Activated naive CD4-positive, alpha-beta T cell treated with anti-CD3 and anti-CD28 coated beads, Interleukin-2, amount 10 ng/mL, durations not matched to agents 7 days and 5 days (primary cell): ENCODE measurements at regions not wholly inside any gene's neighbourhood (a gene's known extent, or its start where the extent isn't known, plus 50 kb on each side); places are given as distances from the start of the nearest gene placed in this dataset.

Experiments used
- CTCF ChIA-PET: fragments of 350-600 bp; sonication (Branson Sonifier 250); formaldehyde crosslinking; loops from one replicate; lab custom pipeline; 2021; ENCODE audit warnings: antibody characterized with exemption; lab: Charles Lee
- DNase-seq: peaks from one replicate; pipeline ENCODE4 v3.0.0-alpha.2; 2020
- H3K27ac Mint-ChIP-seq: one replicate; pipeline ENCODE4 v1.8.0; 2021; ENCODE audit warnings: mild to moderate bottlenecking, moderate library complexity, mixed read lengths
- H3K27me3 Mint-ChIP-seq: one replicate; pipeline ENCODE4 v1.8.0; 2021; ENCODE audit warnings: mild to moderate bottlenecking, mixed read lengths
- H3K36me3 Mint-ChIP-seq: one replicate; pipeline ENCODE4 v1.8.0; 2021; ENCODE audit warnings: mixed read lengths
- H3K4me1 Mint-ChIP-seq: one replicate; pipeline ENCODE4 v1.8.0; 2021; ENCODE audit warnings: mixed read lengths
- H3K4me3 Mint-ChIP-seq: one replicate; pipeline ENCODE4 v1.8.0; 2021; ENCODE audit warnings: mild to moderate bottlenecking, moderate library complexity, mixed read lengths
- H3K9me3 Mint-ChIP-seq: one replicate; pipeline ENCODE4 v1.8.0; 2021; ENCODE audit warnings: mixed read lengths

DNA sequence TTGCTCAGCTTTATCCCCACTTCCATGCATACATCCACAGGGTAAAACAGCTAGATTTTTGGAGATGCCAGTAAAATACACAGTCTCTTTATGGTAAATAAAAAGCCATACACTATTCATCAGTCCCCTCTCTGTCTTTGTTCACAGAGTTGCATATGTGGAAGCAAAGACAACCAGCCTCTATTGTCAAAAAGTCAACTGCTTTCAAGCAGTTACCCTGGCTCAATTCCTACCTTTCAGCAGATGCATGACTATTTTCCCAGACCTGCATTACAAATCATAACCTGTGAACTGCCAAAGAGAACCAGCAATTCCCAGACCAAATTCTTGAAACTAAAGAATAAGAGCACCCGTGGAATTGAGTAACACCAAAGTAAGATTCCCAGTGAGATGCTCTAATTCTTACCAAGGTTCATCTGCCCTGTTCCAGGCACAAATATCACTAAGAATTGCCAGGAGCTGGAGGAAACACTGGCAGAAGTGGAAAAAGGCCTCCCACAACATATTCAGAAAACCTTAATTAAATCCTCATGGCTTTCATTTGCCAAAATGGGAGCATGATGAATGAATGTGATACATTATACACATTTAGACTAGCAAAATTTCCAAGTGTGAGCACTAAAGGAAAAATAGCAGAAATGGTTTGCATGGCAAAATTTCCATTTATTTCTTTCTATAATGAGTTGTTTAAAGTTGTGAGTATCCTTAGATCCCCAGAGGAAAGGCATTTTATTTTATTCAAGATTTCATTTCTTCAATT, 391.2 kb upstream of the ADGRL3 start:
- Mint-ChIP-seq H3K36me3 (no peaks in the 10 kb centered on the region), H3K9me3 (peaks cover 9% of the 10 kb centered on the region), H3K4me3 (no peak overlapping the region), H3K4me1 (no peaks in the 10 kb centered on the region), H3K27ac (no peak overlapping the region), H3K27me3 (no peaks in the 10 kb centered on the region)
- CTCF ChIA-PET = no interaction called here
- DNase-seq = no peak

DNA sequence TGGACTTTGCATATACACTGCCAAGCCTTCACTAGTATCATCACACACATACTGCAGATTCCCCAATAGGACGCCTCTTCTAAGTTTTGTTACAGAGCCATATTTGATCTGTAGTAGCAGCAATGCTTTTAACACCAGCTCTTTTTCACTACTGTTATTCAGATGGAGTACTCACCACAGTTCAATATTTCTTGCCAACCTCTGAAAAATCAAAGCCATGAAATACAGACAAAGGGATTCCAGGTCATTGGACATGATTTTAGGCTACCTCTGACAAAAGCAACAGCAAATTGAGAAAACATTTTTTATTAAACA, 390.7 kb upstream of the ADGRL3 start:
- H3K27ac Mint-ChIP-seq = no peak overlapping the region
- no peaks in the 10 kb centered on the region for H3K4me1 Mint-ChIP-seq
- DNase-seq = no peak
- H3K27me3 Mint-ChIP-seq = no peaks in the 10 kb centered on the region
- CTCF ChIA-PET = no interaction called here
- peaks cover 9% of the 10 kb centered on the region for H3K9me3 Mint-ChIP-seq
- H3K36me3 Mint-ChIP-seq = no peaks in the 10 kb centered on the region
- H3K4me3 Mint-ChIP-seq = no peak overlapping the region

DNA sequence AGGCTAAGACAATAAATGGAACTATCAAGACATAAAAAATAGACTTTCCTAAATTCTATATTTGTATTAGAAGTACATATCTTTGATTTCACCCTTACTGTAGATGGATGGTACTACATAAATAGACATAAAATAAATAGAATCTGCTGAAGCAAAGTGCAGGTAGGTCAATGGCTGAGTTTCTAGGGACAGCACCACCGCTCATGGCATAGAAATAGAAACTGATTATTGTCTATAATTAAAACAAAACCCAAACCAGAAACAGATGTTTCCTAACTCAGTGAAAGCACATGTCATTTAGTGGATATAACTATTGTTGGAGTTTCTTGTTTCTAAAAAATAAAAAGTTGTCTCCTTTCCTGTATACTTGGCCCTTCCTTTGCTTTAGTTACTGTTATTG, 387.3 kb upstream of the ADGRL3 start:
- Mint-ChIP-seq H3K27me3 (no peaks in the 10 kb centered on the region), H3K4me3 (no peak overlapping the region), H3K9me3 (peaks cover 9% of the 10 kb centered on the region), H3K36me3 (no peaks in the 10 kb centered on the region), H3K4me1 (no peaks in the 10 kb centered on the region), H3K27ac (no peak overlapping the region)
- DNase-seq = no peak
- CTCF ChIA-PET = no interaction called here

DNA sequence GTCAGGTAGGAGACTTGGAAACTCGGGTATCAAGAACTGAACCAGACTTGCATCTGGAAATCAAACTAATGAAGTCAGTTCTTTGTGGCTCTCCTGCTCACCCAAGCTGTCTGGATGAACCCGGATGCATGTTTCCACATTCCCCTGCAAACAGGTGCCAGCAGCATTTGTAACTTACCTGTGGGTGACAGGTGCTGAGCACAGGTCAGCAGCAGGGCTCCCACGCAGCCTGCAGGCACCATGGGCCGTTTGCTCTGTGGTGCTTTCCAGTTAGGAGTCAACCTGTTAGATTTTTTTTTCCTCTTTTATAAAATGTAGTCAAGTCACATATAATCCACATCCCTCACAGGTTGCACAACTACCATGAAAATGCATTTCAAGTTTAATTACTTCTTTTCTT, 385.6 kb upstream of the ADGRL3 start:
- Mint-ChIP-seq H3K27me3 (no peaks in the 10 kb centered on the region), H3K36me3 (no peaks in the 10 kb centered on the region), H3K4me1 (no peaks in the 10 kb centered on the region), H3K27ac (no peak overlapping the region), H3K9me3 (peaks cover 7% of the 10 kb centered on the region), H3K4me3 (no peak overlapping the region)
- DNase-seq = no peak
- CTCF ChIA-PET = no interaction called here

DNA sequence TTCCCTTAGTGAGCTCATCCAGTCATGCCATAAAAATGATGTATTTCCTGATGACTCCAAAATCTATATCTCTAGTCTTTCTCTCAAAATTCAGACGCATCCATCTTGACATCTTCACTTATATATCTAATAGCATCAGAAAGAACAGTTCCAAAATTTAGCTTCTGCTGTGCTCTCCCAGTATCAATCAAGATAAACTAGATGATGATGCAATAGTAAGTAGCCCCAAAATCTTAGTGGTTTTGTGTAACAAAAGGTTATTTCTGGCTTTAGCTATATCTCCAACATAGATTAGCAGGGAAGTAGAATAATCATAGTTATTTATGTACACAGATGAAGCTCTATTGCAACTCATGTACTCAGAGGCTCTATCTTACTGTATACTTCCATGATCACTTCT, 382.5 kb upstream of the ADGRL3 start:
- Mint-ChIP-seq H3K27ac (no peak overlapping the region), H3K27me3 (no peaks in the 10 kb centered on the region), H3K4me1 (no peaks in the 10 kb centered on the region), H3K4me3 (no peak overlapping the region), H3K9me3 (peaks cover 3% of the 10 kb centered on the region), H3K36me3 (no peaks in the 10 kb centered on the region)
- no peak for DNase-seq
- CTCF ChIA-PET = no interaction called here

DNA sequence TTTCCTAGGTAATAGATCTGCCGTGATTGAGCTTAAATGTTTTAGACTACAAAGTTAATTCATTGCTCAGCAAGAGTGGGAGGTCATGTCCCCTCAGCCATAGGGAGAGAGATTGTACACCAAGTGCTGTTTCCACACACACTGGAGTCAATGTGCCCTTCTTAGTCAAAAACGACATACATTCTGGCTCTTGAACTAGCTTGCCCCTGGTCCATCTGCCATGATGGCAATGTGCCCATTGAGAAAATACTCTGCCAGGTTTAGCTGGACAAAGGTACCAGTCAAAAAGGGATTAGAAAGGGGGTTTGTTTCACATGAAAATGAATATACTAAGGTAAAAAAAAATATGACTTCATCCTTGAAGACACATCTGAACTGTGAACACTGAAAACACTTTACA, 377.1 kb upstream of the ADGRL3 start:
- Mint-ChIP-seq H3K27ac (no peak overlapping the region), H3K4me3 (no peak overlapping the region), H3K9me3 (no peaks in the 10 kb centered on the region), H3K27me3 (no peaks in the 10 kb centered on the region), H3K36me3 (no peaks in the 10 kb centered on the region), H3K4me1 (no peaks in the 10 kb centered on the region)
- DNase-seq = no peak
- CTCF ChIA-PET = no interaction called here

DNA sequence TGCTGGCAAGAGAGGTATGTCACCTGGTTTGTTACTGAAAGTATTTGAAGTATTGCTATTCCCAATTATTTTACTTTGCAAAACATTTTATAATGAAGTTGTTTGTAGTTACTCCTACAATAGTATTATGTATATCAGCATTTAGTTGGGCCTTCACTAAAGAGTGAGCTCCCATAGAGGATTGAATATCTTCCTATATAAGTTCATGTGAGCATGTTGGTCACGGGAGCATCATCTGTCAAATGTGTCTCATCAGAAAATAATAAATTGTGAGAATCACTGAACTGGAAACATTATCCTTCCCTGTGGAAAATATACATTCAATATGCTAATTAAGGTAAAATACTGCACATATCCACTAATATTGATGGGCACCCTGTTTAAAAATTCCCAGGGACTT, 360.1 kb upstream of the ADGRL3 start:
- H3K9me3 Mint-ChIP-seq = peaks cover 6% of the 10 kb centered on the region
- no peak overlapping the region for H3K27ac Mint-ChIP-seq
- no peaks in the 10 kb centered on the region for H3K4me1 Mint-ChIP-seq
- DNase-seq = no peak
- no peaks in the 10 kb centered on the region for H3K27me3 Mint-ChIP-seq
- CTCF ChIA-PET = no interaction called here
- no peaks in the 10 kb centered on the region for H3K36me3 Mint-ChIP-seq
- no peak overlapping the region for H3K4me3 Mint-ChIP-seq

DNA sequence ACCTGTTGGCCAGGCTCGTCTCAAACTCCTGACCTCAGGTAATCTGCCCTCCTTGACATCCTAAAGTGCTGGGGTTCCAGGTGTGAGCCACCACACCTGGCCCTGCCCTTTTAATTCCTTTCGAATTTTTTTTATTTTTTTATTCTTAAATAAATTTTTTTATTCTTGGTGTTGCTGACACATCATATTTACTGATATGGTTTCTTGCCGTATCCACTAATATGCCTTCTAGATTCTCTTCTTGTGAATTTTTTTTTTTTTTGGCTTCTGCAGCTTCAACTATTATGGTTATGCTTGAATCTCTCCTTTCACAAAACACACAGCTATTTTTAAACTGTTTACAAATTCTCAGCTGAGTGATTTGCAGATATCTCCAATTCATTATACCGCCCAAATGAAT, 353.4 kb upstream of the ADGRL3 start:
- H3K4me1 Mint-ChIP-seq = no peaks in the 10 kb centered on the region
- CTCF ChIA-PET = no interaction called here
- peaks cover 9% of the 10 kb centered on the region for H3K9me3 Mint-ChIP-seq
- DNase-seq = no peak
- H3K36me3 Mint-ChIP-seq = no peaks in the 10 kb centered on the region
- no peak overlapping the region for H3K27ac Mint-ChIP-seq
- no peaks in the 10 kb centered on the region for H3K27me3 Mint-ChIP-seq
- no peak overlapping the region for H3K4me3 Mint-ChIP-seq

DNA sequence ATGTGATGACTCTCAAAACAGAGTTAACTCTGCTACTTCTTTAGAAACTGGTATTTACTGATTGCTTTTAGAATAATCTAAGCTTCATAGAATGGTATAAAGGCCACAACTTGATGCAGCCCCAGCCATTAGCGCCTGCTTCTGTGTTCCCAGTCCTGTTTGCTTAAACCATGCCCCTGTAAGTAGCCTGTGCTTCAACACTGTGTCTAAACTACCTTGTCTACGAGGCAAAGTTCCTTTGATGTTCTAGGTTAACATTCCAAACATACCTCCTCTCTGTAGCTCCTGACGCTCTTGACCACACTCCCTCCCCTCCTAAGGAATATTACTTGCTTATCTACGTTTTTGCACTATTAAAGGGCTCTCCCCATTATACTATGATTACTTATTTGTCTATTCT, 352.5 kb upstream of the ADGRL3 start:
- Mint-ChIP-seq H3K9me3 (peaks cover 14% of the 10 kb centered on the region), H3K27me3 (no peaks in the 10 kb centered on the region), H3K27ac (no peak overlapping the region), H3K4me3 (no peak overlapping the region), H3K4me1 (no peaks in the 10 kb centered on the region), H3K36me3 (no peaks in the 10 kb centered on the region)
- no peak for DNase-seq
- CTCF ChIA-PET = no interaction called here

DNA sequence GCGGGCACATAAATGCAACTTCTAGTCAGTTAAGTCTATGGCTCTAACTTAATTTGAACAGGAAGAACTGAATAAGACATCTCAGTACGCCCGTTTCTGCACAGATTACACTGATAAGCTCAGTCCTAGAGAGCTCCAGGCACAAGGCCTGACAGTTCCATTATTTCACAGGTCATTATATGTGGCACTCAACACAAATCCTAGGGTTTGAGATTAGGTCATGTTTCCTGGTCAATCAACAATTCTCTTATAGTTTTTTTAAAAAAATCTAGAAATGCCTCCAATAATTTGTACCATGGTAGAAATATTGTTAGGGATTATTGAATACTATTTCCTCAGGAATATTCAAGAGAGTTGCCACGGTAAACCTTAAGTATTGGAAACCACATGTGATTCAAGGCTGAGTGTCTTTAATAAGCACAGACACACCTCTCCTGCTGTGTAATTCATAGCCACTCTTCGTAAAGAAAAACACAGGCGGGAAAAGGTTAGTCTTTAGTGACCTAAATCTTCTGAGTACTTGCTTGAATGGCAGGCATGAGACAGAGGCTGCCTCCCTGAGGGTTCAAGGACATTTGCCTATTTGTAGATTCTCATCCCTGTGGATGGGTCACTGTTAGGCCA, 342.9 kb upstream of the ADGRL3 start:
- Mint-ChIP-seq H3K27ac (no peak overlapping the region), H3K36me3 (no peaks in the 10 kb centered on the region), H3K9me3 (peaks cover 9% of the 10 kb centered on the region), H3K4me3 (no peak overlapping the region), H3K27me3 (no peaks in the 10 kb centered on the region), H3K4me1 (no peaks in the 10 kb centered on the region)
- CTCF ChIA-PET = no interaction called here
- no peak for DNase-seq

DNA sequence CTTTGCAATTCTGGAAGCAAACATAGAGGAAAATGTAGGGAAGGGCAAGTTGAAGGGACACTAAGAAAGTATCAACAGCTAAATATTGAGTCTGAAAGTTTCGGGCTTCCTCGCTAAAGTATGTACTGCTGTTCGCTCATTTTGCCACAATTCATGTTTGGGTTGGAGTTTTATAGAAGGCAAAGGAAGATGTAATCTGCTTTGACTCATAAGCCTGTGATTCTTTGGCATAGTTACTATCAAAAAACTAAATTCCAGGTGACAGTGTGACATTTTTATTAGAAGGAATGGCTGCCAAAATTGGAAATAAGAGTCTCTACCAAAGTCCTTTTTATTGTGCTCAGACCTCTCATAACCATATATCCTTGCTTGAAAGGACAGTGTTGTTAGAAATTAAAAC, 336.7 kb upstream of the ADGRL3 start:
- Mint-ChIP-seq H3K4me1 (no peaks in the 10 kb centered on the region), H3K27ac (no peak overlapping the region), H3K4me3 (no peak overlapping the region), H3K27me3 (no peaks in the 10 kb centered on the region), H3K9me3 (peaks cover 2% of the 10 kb centered on the region), H3K36me3 (no peaks in the 10 kb centered on the region)
- CTCF ChIA-PET = no interaction called here
- DNase-seq = no peak

DNA sequence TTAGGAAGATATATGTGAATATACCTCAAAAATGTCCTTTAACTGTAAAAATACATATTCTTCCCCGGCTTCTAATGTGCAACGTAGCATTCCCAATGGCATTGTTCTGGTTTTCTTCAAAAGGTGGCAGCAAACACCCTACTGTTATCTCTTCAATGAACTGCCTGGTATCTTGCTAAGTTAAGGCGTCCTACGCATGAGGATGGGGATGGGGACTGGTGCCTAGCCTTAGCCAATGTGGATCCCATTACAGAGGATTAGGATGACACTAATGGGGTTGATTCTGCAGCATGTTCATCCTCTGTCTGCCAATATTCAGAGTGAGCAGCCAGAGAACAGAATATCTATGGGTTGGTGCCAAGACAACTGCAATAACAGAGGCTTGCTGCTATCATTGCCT, 334.9 kb upstream of the ADGRL3 start:
- H3K4me1 Mint-ChIP-seq = no peaks in the 10 kb centered on the region

DNA sequence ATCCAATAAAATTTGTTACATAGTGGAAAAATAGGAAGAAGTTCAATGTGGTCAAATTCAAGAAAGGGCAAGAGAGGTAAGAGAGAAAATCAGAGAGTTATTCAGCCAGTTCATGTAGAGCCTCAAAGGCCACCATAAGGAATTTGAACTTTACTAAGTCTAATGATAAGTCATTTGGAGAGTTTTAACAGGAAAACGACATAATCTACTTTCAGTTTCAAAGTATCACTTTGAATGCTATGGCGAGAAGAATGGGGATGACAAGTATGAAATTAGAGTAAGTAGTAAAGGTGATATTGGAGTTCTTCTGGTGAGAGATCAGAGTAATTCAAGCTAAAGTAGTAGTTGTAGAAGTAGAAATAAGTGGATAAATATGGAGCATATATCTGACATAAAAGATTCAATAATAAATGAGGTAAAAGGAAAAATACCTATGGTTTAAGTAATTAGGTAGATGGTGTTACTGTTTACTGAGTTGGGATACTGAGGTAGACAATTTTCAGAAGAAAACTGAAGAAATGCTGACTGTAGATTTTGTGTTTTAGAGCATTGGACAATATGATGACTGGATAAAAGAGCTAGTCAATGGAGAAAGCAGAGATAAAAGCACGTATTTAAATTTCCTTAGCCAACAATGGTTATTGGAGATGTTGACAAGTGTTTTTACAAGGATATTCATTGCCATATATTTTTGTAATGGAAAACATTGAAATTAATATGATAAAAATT, 331.7 kb upstream of the ADGRL3 start:
- Mint-ChIP-seq H3K36me3 (no peaks in the 10 kb centered on the region), H3K9me3 (peaks cover 2% of the 10 kb centered on the region), H3K4me3 (no peak overlapping the region), H3K4me1 (no peaks in the 10 kb centered on the region), H3K27ac (no peak overlapping the region), H3K27me3 (no peaks in the 10 kb centered on the region)
- DNase-seq = no peak
- CTCF ChIA-PET = no interaction called here

More for the DNA sequence above, 334.9 kb upstream of the ADGRL3 start:
- no peak for DNase-seq
- CTCF ChIA-PET = no interaction called here
- H3K4me3 Mint-ChIP-seq = no peak overlapping the region
- H3K9me3 Mint-ChIP-seq = peaks cover 2% of the 10 kb centered on the region
- no peak overlapping the region for H3K27ac Mint-ChIP-seq
- no peaks in the 10 kb centered on the region for H3K27me3 Mint-ChIP-seq
- H3K36me3 Mint-ChIP-seq = no peaks in the 10 kb centered on the region

DNA sequence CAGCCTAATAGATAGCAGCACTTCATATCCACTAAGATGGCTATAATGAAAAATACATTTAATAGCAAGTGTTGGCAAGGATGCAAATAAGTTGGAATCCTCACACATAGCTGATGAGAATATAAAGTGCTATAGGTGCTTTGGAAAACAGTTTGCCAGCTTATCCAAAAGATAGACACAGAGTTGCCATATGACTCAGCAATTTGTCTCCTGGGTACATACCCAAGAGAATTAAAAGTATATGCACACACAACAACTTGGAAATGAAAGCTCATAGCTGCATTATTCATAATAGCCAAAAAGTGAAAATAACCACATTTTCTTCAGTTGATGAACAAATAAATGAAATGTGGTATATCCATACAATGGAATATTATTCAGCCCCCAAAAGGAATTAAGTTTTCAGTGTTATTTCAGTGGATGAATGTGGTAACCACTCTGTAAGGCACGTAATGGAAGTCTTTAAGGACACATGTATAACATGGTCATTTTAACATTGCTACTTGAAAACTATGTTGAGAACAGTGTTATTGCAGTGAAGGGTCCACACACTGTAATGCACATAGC, 320.9 kb upstream of the ADGRL3 start:
- H3K4me3 Mint-ChIP-seq = no peak overlapping the region
- DNase-seq = no peak
- H3K9me3 Mint-ChIP-seq = peaks cover 7% of the 10 kb centered on the region
- CTCF ChIA-PET = no interaction called here
- H3K36me3 Mint-ChIP-seq = no peaks in the 10 kb centered on the region
- H3K27ac Mint-ChIP-seq = no peak overlapping the region
- no peaks in the 10 kb centered on the region for H3K4me1 Mint-ChIP-seq
- no peaks in the 10 kb centered on the region for H3K27me3 Mint-ChIP-seq

DNA sequence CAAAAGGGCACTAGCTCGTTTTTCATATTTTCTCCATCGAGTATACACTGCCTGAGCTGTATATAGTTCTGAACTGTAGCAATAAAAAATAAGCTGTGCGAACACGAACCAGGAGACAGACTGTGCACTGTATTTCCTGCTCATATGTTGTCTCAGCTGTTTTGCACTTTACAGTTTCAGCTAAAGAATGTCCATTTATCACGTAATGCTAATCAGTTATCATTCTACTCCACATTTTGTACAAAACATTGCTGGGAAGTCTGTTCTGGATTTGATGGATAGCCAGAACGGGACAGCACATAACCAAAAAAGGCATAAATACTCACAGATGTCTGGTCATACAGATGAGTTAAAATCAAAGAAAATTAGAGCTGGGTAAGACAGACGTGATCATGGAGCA, 315.5 kb upstream of the ADGRL3 start:
- no peaks in the 10 kb centered on the region for H3K36me3 Mint-ChIP-seq
- H3K27me3 Mint-ChIP-seq = no peaks in the 10 kb centered on the region
- no peak overlapping the region for H3K4me3 Mint-ChIP-seq
- no peak for DNase-seq
- CTCF ChIA-PET = no interaction called here
- no peak overlapping the region for H3K27ac Mint-ChIP-seq
- H3K9me3 Mint-ChIP-seq = peaks cover 6% of the 10 kb centered on the region
- no peaks in the 10 kb centered on the region for H3K4me1 Mint-ChIP-seq
